A673 (cell line): ENCODE measurements at regions not wholly inside any gene's neighbourhood (a gene's known extent, or its start where the extent isn't known, plus 50 kb on each side); places are given as distances from the start of the nearest gene placed in this dataset.
"Not testable (repeated sequence)": the region's sequence is repeated elsewhere in the genome, so short reads cannot be mapped to it uniquely, and the experiment has no call there.

Experiments
- BruUV-seq: library from RNA; stranded (reverse); fragments of 400-500 nt; replicated peaks from 2 replicates; lab custom pipeline; 2021; lab: Mats Ljungman, UMichigan
- CTCF ChIA-PET: fragments of 300-600 bp; sonication (Branson Sonifier 250); formaldehyde crosslinking; loops from one replicate; lab custom pipeline; 2022; ENCODE audit warnings: antibody characterized with exemption; lab: Charles Lee
- POLR2A ChIA-PET: fragments of 300-600 bp; sonication (Branson Sonifier 250); formaldehyde crosslinking; loops from one replicate; lab custom pipeline; 2022; ENCODE audit warnings: antibody characterized with exemption; ENCODE audit not compliant: low non-redundant PET; lab: Charles Lee
- DNase-seq: peaks from one replicate; pipeline ENCODE4 v3.0.0-alpha.2; 2015; ENCODE audit warnings: low spot score
- H3K27ac ChIP-seq: fragments of 200-600 bp; sonication (generic); 2 replicates; pipeline ENCODE4 v1.5.1; 2016; ENCODE audit warnings: mixed run types, low read depth, mild to moderate bottlenecking, mixed read lengths, antibody characterized with exemption, low read length; ENCODE audit not compliant: poor library complexity, severe bottlenecking
- H3K27me3 ChIP-seq: fragments of 200-600 bp; sonication (generic); replicated peaks from 2 replicates; pipeline ENCODE4 v1.6.1; 2017; ENCODE audit warnings: mixed run types, low read depth, mild to moderate bottlenecking, mixed read lengths, antibody characterized with exemption, low read length; ENCODE audit not compliant: insufficient read depth, poor library complexity
- H3K36me3 ChIP-seq: fragments of 200-600 bp; sonication (generic); 2 replicates; pipeline ENCODE4 v1.6.1; 2016; ENCODE audit warnings: mixed run types, mild to moderate bottlenecking, mixed read lengths, antibody characterized with exemption, low read length; ENCODE audit not compliant: insufficient read depth, poor library complexity, severe bottlenecking
- H3K4me1 ChIP-seq: fragments of 200-600 bp; sonication (generic); 2 replicates; pipeline ENCODE4 v1.6.1; 2017; ENCODE audit warnings: mixed run types, mild to moderate bottlenecking, mixed read lengths, antibody characterized with exemption, low read length; ENCODE audit not compliant: insufficient read depth, poor library complexity, severe bottlenecking
- H3K4me3 ChIP-seq: fragments of 200-600 bp; sonication (generic); 2 replicates; pipeline ENCODE4 v1.5.1; 2016; ENCODE audit warnings: low read depth, mixed run types, mild to moderate bottlenecking, mixed read lengths, low read length; ENCODE audit not compliant: poor library complexity, severe bottlenecking
- H3K9me3 ChIP-seq: fragments of 200-600 bp; sonication (generic); 2 replicates; pipeline ENCODE4 v1.6.1; 2016; ENCODE audit warnings: mixed run types, low read depth, mild to moderate bottlenecking, mixed read lengths, antibody characterized with exemption, low read length; ENCODE audit not compliant: poor library complexity, severe bottlenecking
- EZH2 ChIP-seq: fragments of 200-600 bp; sonication (generic); IDR thresholded peaks from 2 replicates; pipeline ENCODE4 v1.6.1; 2017; ENCODE audit warnings: borderline replicate concordance, low read depth, mild to moderate bottlenecking, mixed read lengths, antibody characterized with exemption, low read length; ENCODE audit not compliant: poor library complexity, severe bottlenecking
- intact Hi-C: fragments of 100-400 bp; cut with micrococcal nuclease; formaldehyde crosslinking; loops from one replicate; pipeline ENCODE4 v1.10.0; 2022; ENCODE audit not compliant: unreplicated experiment
- TF ChIP-seq, protein P1 (sequence below): fragments of 300-800, 200-600 bp; sonication (generic); conservative IDR thresholded peaks from 2 replicates; pipeline ENCODE4 v1.5.1; 2017; ENCODE audit warnings: low read depth, mild to moderate bottlenecking, antibody characterized with exemption, low read length, moderate library complexity, mixed read lengths

- intact Hi-C loops = no loop called here
- CTCF ChIA-PET = interaction anchor here (0.6 kb wide), 1 partner anchor 1365 kb away, joined by 3 read pairs; no protein-coding TSS in a partner anchor
- Histone ChIP-seq H3K9me3 (no peaks in the 10 kb centered on the region), H3K4me1 (no peaks in the 10 kb centered on the region), H3K27ac (no peak overlapping the region), H3K4me3 (no peak overlapping the region), H3K36me3 (no peaks in the 10 kb centered on the region), H3K27me3 (no peaks in the 10 kb centered on the region)
- BruUV-seq = no TSS peak
- TF ChIP-seq EZH2 = no peak
- TF ChIP-seq, protein P1, sequence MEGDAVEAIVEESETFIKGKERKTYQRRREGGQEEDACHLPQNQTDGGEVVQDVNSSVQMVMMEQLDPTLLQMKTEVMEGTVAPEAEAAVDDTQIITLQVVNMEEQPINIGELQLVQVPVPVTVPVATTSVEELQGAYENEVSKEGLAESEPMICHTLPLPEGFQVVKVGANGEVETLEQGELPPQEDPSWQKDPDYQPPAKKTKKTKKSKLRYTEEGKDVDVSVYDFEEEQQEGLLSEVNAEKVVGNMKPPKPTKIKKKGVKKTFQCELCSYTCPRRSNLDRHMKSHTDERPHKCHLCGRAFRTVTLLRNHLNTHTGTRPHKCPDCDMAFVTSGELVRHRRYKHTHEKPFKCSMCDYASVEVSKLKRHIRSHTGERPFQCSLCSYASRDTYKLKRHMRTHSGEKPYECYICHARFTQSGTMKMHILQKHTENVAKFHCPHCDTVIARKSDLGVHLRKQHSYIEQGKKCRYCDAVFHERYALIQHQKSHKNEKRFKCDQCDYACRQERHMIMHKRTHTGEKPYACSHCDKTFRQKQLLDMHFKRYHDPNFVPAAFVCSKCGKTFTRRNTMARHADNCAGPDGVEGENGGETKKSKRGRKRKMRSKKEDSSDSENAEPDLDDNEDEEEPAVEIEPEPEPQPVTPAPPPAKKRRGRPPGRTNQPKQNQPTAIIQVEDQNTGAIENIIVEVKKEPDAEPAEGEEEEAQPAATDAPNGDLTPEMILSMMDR = no peak
- POLR2A ChIA-PET = no interaction called here
- DNase-seq = no peak
Measured at GRCh38 chr16:62738666-62739460, 702.6 kb upstream of the CDH8 start.

DNA sequence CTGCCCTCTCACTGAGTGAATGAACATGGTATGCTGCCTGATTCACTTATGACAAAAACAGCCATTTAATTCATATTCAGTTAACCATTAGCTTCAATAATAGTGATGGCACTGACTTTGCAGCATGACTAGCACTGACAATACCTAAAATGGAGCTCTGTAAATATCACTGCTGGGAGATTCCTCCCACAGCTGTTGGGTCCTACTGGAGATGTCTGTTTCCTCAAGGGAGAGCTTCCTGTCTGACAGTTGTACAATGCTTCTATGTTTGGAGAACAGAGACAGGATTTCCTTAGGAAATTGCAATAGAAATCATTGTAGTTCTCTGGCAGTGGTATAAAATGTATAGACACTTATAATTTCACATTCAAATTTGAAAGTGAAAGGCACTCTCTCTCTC is 695.9 kb upstream of the CDH8 start:
- no TSS peak for BruUV-seq
- Histone ChIP-seq H3K9me3 (no peaks in the 10 kb centered on the region), H3K27ac (no peak overlapping the region), H3K36me3 (no peaks in the 10 kb centered on the region), H3K4me3 (no peak overlapping the region), H3K4me1 (no peaks in the 10 kb centered on the region), H3K27me3 (no peaks in the 10 kb centered on the region)
- CTCF ChIA-PET = no interaction called here
- no peak for TF ChIP-seq EZH2
- TF ChIP-seq, protein P1 = no peak
- DNase-seq = no peak
- POLR2A ChIA-PET = no interaction called here
- intact Hi-C loops = no loop called here

- CTCF ChIA-PET, H3K4me1 ChIP-seq, H3K27ac ChIP-seq, H3K4me3 ChIP-seq, DNase-seq, H3K36me3 ChIP-seq, H3K9me3 ChIP-seq, POLR2A ChIA-PET, BruUV-seq, intact Hi-C loops, H3K27me3 ChIP-seq: not testable (repeated sequence)
Measured at GRCh38 chr16:62724670-62725269, 688.5 kb upstream of the CDH8 start.
